CD4-positive, alpha-beta T cell (primary cell): ENCODE measurements at regions not wholly inside any gene's neighbourhood (a gene's known extent, or its start where the extent isn't known, plus 50 kb on each side); places are given as distances from the start of the nearest gene placed in this dataset.

Source experiments
- ATAC-seq: fragments of 200-7000 bp; cut with Tn5 transposase; one replicate; pipeline ENCODE4 v1.10.0; 2022; ENCODE audit warnings: mild to moderate bottlenecking; ENCODE audit not compliant: poor library complexity
- CTCF ChIA-PET: fragments of 350-600 bp; sonication (Branson Sonifier 250); formaldehyde crosslinking; loops from one replicate; lab custom pipeline; 2021; ENCODE audit warnings: antibody characterized with exemption, inconsistent platforms; lab: Charles Lee
- POLR2A ChIA-PET: fragments of 350-600 bp; sonication (Branson Sonifier 250); formaldehyde crosslinking; loops from one replicate; lab custom pipeline; 2021; ENCODE audit warnings: antibody characterized with exemption, inconsistent platforms; lab: Charles Lee
- DNase-seq, 14 experiments: peaks; one replicate each; pipeline ENCODE4 v3.0.0-alpha.2; 2013 to 2020; ENCODE audit warnings: mixed read lengths in 2 of 14
- H3K27ac ChIP-seq, 2 donors: one replicate each; pipeline versions ENCODE4 v1.5.1 to v1.7.0; 2013; ENCODE audit warnings: low read length in 2 of 2, low read depth in 1 of 2, mild to moderate bottlenecking in 1 of 2
- H3K27me3 ChIP-seq, 2 experiments: 1 replicate in 1 of 2; 2 replicates in 1 of 2; pipeline versions ENCODE4 v1.6.1 to v1.7.0; 2013; ENCODE audit warnings: low read length in 2 of 2, control low read depth in 1 of 2, mild to moderate bottlenecking in 1 of 2, moderate library complexity in 1 of 2; ENCODE audit not compliant: insufficient read depth in 2 of 2, control insufficient read depth in 1 of 2
- H3K36me3 ChIP-seq: one replicate; pipeline ENCODE4 v1.6.1; 2013; ENCODE audit warnings: low read length, control low read depth; ENCODE audit not compliant: insufficient read depth
- H3K4me1 ChIP-seq: one replicate; pipeline ENCODE4 v1.6.1; 2013; ENCODE audit warnings: low read length, control low read depth; ENCODE audit not compliant: insufficient read depth
- H3K4me3 ChIP-seq: one replicate; pipeline ENCODE4 v1.5.1; 2013; ENCODE audit warnings: mild to moderate bottlenecking, low read length, moderate library complexity
- H3K9me3 ChIP-seq, 2 experiments: 1 replicate in 1 of 2; 2 replicates in 1 of 2; pipeline versions ENCODE4 v1.6.1 to v1.7.0; 2013; ENCODE audit warnings: low read length in 2 of 2, mild to moderate bottlenecking in 2 of 2, control low read depth in 1 of 2, moderate library complexity in 1 of 2; ENCODE audit not compliant: control insufficient read depth in 1 of 2, insufficient read depth in 1 of 2
- H3K27ac Mint-ChIP-seq: one replicate; pipeline ENCODE4 v1.8.0; 2020; ENCODE audit warnings: mixed read lengths
- H3K27me3 Mint-ChIP-seq: one replicate; pipeline ENCODE4 v1.8.0; 2021; ENCODE audit warnings: mixed read lengths
- H3K36me3 Mint-ChIP-seq: one replicate; pipeline ENCODE4 v1.8.0; 2021; ENCODE audit warnings: low read depth, mixed read lengths
- H3K4me1 Mint-ChIP-seq: one replicate; pipeline ENCODE4 v1.8.0; 2021; ENCODE audit warnings: low read depth, mixed read lengths
- H3K4me3 Mint-ChIP-seq: one replicate; pipeline ENCODE4 v1.8.0; 2020; ENCODE audit warnings: mild to moderate bottlenecking, mixed read lengths
- H3K9me3 Mint-ChIP-seq: one replicate; pipeline ENCODE4 v1.8.0; 2020; ENCODE audit warnings: mixed read lengths
- intact Hi-C, 2 experiments: fragments of 100-400 bp; cut with DNase I in 1 of 2; cut with micrococcal nuclease in 1 of 2; formaldehyde crosslinking; loops; one replicate each; pipeline versions ENCODE4 v1.15.1 to v1.9.0; 2023 to 2025; cut with DNase I, micrococcal nuclease
- TF ChIP-seq, protein P1 (sequence below): fragments of 200-600 bp; IDR thresholded peaks from one replicate; pipeline ENCODE4 v1.8.0; 2022; ENCODE audit warnings: antibody characterized with exemption, mild to moderate bottlenecking

DNA sequence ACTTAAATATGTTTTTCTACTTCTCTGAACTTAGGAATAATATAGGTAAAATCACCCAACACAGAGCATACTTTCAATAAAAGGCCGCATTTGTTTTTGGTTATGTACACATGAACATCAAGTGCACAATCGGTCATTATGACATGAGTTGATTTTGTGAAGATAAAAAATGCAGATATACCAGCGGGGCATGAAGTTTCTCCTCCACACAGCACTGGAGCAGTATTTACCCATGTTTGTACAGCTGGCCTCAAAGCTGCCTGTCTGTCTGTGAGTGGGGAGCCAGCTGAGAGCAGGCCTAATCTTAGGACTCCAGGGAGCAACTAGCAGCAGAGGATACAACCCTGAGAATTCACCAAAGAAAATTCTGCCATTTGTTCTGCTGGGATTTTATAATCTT, 206.5 kb downstream of the TPBG start:
- Histone ChIP-seq H3K9me3 (no peaks in the 10 kb centered on the region), H3K27me3 (no peaks in the 10 kb centered on the region), H3K4me3 (no peak overlapping the region), H3K4me1 (no peaks in the 10 kb centered on the region), H3K36me3 (no peaks in the 10 kb centered on the region), H3K27ac (no peak overlapping the region)
- no peak overlapping the region for H3K4me3 Mint-ChIP-seq
- TF ChIP-seq, protein P1, sequence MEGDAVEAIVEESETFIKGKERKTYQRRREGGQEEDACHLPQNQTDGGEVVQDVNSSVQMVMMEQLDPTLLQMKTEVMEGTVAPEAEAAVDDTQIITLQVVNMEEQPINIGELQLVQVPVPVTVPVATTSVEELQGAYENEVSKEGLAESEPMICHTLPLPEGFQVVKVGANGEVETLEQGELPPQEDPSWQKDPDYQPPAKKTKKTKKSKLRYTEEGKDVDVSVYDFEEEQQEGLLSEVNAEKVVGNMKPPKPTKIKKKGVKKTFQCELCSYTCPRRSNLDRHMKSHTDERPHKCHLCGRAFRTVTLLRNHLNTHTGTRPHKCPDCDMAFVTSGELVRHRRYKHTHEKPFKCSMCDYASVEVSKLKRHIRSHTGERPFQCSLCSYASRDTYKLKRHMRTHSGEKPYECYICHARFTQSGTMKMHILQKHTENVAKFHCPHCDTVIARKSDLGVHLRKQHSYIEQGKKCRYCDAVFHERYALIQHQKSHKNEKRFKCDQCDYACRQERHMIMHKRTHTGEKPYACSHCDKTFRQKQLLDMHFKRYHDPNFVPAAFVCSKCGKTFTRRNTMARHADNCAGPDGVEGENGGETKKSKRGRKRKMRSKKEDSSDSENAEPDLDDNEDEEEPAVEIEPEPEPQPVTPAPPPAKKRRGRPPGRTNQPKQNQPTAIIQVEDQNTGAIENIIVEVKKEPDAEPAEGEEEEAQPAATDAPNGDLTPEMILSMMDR = no peak
- H3K27me3 Mint-ChIP-seq = no peaks in the 10 kb centered on the region
- ChIA-PET CTCF (no interaction called here), POLR2A (no interaction called here)
- no peaks in the 10 kb centered on the region for H3K4me1 Mint-ChIP-seq
- ATAC-seq (no peak), DNase-seq (no peak)
- no peaks in the 10 kb centered on the region for H3K9me3 Mint-ChIP-seq
- no peak overlapping the region for H3K27ac Mint-ChIP-seq
- H3K36me3 Mint-ChIP-seq = no peaks in the 10 kb centered on the region
- intact Hi-C loops = no loop called here

DNA sequence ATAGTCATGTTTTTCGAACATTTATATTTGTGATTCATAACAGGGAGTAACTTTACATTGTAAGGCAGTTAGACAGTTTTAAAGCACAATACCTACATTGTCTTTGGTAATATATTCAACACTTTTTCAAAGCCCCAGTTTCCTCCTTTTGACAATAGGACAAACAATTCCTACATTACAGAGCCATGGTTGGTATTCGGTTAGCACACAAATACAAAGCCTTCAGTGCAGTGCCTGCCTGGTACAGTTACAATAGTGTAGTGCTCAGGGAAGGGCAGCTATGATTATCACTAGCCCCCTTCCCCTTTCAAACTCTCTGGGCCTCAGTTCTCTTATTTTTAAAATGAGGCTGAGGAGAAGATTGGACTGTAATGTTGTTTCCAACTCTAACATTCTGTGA, 207.8 kb downstream of the TPBG start:
- no peak for ATAC-seq
- DNase-seq = no peak
- intact Hi-C loops = no loop called here
- no peaks in the 10 kb centered on the region for H3K4me1 Mint-ChIP-seq
- Histone ChIP-seq H3K4me3 (no peak overlapping the region), H3K27ac (no peak overlapping the region), H3K27me3 (no peaks in the 10 kb centered on the region), H3K36me3 (no peaks in the 10 kb centered on the region), H3K9me3 (no peaks in the 10 kb centered on the region), H3K4me1 (no peaks in the 10 kb centered on the region)
- no peak overlapping the region for H3K27ac Mint-ChIP-seq
- H3K9me3 Mint-ChIP-seq = peaks cover 7% of the 10 kb centered on the region
- CTCF ChIA-PET = no interaction called here
- no peaks in the 10 kb centered on the region for H3K36me3 Mint-ChIP-seq
- no peak overlapping the region for H3K4me3 Mint-ChIP-seq
- TF ChIP-seq, protein P1 = no peak
- H3K27me3 Mint-ChIP-seq = no peaks in the 10 kb centered on the region
- POLR2A ChIA-PET = no interaction called here

DNA sequence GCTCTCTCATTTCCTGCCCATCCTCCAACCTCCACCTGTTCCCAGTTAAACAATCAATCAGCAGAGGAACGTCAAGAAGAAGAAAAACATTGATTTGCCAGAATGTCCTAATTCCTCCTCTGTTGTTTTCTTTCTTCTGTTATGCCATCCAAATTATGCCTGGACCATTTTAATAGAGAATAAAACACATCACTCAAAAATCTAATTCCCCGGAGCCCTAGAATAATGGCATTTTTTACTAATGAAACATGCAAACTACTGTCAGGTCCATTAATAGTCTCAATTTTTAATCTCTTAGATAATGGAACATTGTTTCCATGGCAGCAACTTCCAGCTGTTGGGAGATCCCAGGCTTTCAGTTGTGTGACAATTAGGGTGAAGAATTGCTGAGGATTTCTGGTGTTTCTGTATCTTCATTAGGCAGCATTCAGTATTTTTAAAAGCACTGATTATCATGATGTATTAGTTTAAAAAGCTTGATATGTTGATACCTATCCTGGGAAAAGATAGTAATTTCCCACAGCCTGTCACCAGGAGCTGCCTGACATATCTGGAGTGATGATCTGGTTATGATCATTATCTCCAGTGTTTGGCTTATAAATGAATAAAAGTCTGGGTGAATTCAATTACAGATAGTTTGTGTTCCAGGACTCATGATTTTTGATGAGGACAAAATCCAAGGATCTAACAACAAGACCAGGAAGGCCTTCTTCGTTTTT, 209.8 kb downstream of the TPBG start:
- no peak for DNase-seq
- TF ChIP-seq, protein P1 = no peak
- H3K27ac Mint-ChIP-seq = no peak overlapping the region
- Histone ChIP-seq H3K4me1 (no peaks in the 10 kb centered on the region), H3K27ac (no peak overlapping the region), H3K36me3 (no peaks in the 10 kb centered on the region), H3K4me3 (no peak overlapping the region), H3K27me3 (no peaks in the 10 kb centered on the region), H3K9me3 (no peaks in the 10 kb centered on the region)
- H3K9me3 Mint-ChIP-seq = peaks cover 11% of the 10 kb centered on the region
- no peak for ATAC-seq
- CTCF ChIA-PET = no interaction called here
- POLR2A ChIA-PET = no interaction called here
- no peak overlapping the region for H3K4me3 Mint-ChIP-seq
- H3K4me1 Mint-ChIP-seq = no peaks in the 10 kb centered on the region
- H3K27me3 Mint-ChIP-seq = no peaks in the 10 kb centered on the region
- H3K36me3 Mint-ChIP-seq = no peaks in the 10 kb centered on the region
- intact Hi-C loops = no loop called here
